ENCODE measurements at regions not wholly inside any gene's neighbourhood (a gene's known extent, or its start where the extent isn't known, plus 50 kb on each side); places are given as distances from the start of the nearest gene placed in this dataset.

- Mint-ChIP-seq H3K4me1 (no peaks in the 10 kb centered on the region), H3K4me3 (no peak overlapping the region), H3K36me3 (ENCODE audit: low read depth) (no peaks in the 10 kb centered on the region), H3K9me3 (no peaks in the 10 kb centered on the region), H3K27ac (no peak overlapping the region), H3K27me3 (peaks cover under 1% of the 10 kb centered on the region)
- no peak for ATAC-seq
- DNase-seq, result no peak
Observed at GRCh38 chr15:85906640-85907039, 111.9 kb upstream of the KLHL25 start.

- Mint-ChIP-seq H3K4me1 (no peaks in the 10 kb centered on the region), H3K27ac (no peak overlapping the region), H3K4me3 (no peak overlapping the region), H3K27me3 (peaks cover 3% of the 10 kb centered on the region), H3K36me3 (ENCODE audit: low read depth) (no peaks in the 10 kb centered on the region), H3K9me3 (no peaks in the 10 kb centered on the region)
- ATAC-seq (no peak), DNase-seq (no peak)
Observed at GRCh38 chr15:85910834-85911233, 116.1 kb upstream of the KLHL25 start.

GRCh38 chr15:85913461-85913860 lies 118.7 kb upstream of the KLHL25 start:
- H3K4me1 Mint-ChIP-seq, result no peaks in the 10 kb centered on the region

DNA sequence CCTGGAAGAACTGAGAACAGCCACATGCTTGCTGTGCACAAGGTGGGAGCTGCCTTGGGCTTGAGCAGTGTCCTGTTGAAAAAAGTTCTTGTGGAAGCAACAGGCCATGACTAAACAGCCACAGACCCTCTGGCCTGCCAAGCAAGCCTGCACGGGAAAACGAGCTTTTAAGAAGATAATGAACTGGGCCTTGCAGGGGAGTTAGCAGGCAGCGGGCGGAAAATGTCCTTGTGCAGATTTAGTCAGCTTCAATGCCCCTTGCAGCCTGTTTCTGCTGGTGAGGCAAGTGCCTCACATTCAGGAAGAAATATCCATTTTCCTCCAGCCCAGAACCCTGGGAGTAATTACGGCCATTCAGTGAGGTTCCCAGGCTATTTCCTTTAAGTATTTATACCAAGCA lies 126.2 kb upstream of the KLHL25 start:
- no peaks in the 10 kb centered on the region for H3K4me1 Mint-ChIP-seq
- peaks cover 8% of the 10 kb centered on the region for H3K9me3 Mint-ChIP-seq
- H3K4me3 Mint-ChIP-seq, result no peak overlapping the region
- H3K27me3 Mint-ChIP-seq, result peaks cover 14% of the 10 kb centered on the region
- DNase-seq (no peak), ATAC-seq (no peak)
- no peaks in the 10 kb centered on the region for H3K36me3 Mint-ChIP-seq (ENCODE audit: low read depth)
- H3K27ac Mint-ChIP-seq, result no peak overlapping the region

More at GRCh38 chr15:85913461-85913860, 118.7 kb upstream of the KLHL25 start:
- DNase-seq (no peak), ATAC-seq (no peak)
- no peaks in the 10 kb centered on the region for H3K36me3 Mint-ChIP-seq (ENCODE audit: low read depth)
- no peak overlapping the region for H3K4me3 Mint-ChIP-seq
- H3K27ac Mint-ChIP-seq, result no peak overlapping the region
- H3K9me3 Mint-ChIP-seq, result peaks cover 7% of the 10 kb centered on the region
- H3K27me3 Mint-ChIP-seq, result peaks cover 15% of the 10 kb centered on the region

- Mint-ChIP-seq H3K36me3 (ENCODE audit: low read depth) (no peaks in the 10 kb centered on the region), H3K27ac (no peak overlapping the region), H3K4me3 (no peak overlapping the region), H3K9me3 (no peaks in the 10 kb centered on the region), H3K4me1 (peaks cover 3% of the 10 kb centered on the region), H3K27me3 (peaks cover 2% of the 10 kb centered on the region)
- DNase-seq, result no peak
- ATAC-seq, result no peak
Observed at GRCh38 chr15:85924088-85924487, 129.4 kb upstream of the KLHL25 start.

DNA sequence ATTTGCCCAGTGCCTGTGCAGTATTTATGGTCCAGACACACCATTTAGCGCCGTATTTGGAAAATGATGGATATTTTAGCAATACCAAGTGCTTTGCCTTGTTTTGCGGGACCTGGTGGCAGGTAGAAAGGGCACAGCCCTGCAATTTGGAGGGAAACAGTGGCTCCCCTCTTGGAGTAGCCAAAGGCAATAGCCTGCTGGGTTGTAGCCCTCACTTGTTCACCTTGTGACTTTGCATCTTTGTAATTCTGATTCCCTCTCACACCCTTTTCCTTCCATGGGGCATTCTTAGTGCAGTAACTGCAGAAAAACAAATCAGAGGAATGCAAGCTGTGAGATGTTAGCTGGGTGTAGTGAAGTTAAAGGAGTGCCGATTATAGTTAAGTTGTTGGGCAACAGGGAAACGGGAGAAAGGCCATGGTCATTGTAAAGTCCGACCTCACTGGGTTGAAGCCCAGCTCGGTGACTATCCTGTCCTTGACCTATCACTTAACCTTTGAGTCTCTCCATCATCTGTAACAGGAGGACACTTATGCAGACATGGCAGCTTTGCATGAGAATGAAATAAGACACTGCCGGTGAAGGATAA lies 131.0 kb upstream of the KLHL25 start:
- ATAC-seq (no peak), DNase-seq (no peak)
- H3K4me3 Mint-ChIP-seq, result no peak overlapping the region
- peaks cover 3% of the 10 kb centered on the region for H3K4me1 Mint-ChIP-seq
- no peaks in the 10 kb centered on the region for H3K36me3 Mint-ChIP-seq (ENCODE audit: low read depth)
- H3K9me3 Mint-ChIP-seq, result no peaks in the 10 kb centered on the region
- H3K27ac Mint-ChIP-seq, result no peak overlapping the region
- peaks cover 2% of the 10 kb centered on the region for H3K27me3 Mint-ChIP-seq

DNA sequence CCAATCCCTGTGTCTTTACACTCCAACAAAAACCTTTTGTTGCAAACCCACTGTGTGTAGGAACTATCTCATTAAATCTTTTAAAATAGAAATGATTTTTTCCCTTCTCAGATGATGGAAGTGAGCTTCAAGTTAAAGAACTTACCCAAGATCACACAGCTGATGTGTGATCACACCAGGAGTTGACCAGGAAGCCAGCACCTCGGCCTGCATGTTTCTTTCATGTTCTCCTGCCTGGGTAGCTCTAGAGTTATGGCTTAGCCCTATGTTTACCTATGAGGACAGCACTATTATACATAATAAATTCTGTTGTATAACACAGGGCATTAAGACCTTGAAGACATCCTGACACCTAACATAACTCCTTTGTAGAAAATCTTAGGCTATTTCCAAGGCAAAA lies 132.1 kb upstream of the KLHL25 start:
- Mint-ChIP-seq H3K27ac (no peak overlapping the region), H3K27me3 (peaks cover 5% of the 10 kb centered on the region), H3K9me3 (no peaks in the 10 kb centered on the region), H3K4me3 (no peak overlapping the region), H3K4me1 (peaks cover 3% of the 10 kb centered on the region), H3K36me3 (ENCODE audit: low read depth) (no peaks in the 10 kb centered on the region)
- no peak for DNase-seq
- ATAC-seq, result no peak

DNA sequence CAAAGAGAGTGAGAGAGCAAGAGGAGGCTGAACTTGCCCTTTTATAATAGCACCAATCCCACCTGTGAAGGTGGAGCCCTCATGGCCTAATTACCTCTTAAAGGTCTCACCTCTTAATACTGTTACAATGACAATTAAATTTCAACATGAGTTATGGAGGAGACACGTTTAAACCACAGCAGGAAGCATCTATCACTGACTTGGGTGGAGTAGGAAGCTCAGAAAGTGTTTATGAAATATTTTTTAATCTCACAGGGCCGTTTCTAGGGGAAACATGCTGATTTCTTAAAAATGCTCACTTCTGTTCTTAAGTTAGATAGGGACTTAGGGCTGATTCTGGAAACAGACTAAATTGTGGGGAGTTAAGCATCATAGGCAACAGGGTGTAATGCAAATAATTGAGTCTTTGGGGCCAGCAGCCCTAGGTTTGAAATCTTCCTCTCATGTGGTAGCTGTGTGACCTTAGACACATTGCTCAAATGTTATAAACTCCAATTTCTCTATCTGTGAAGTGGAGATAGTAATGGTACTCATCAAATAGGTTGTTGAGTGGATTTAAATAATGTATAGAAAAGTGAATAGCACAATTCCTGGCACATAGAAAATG lies 133.3 kb upstream of the KLHL25 start:
- H3K27ac Mint-ChIP-seq, result no peak overlapping the region
- H3K9me3 Mint-ChIP-seq, result no peaks in the 10 kb centered on the region
- peaks cover 5% of the 10 kb centered on the region for H3K27me3 Mint-ChIP-seq
- ATAC-seq (no peak), DNase-seq (no peak)
- H3K36me3 Mint-ChIP-seq (ENCODE audit: low read depth), result no peaks in the 10 kb centered on the region
- peaks cover 3% of the 10 kb centered on the region for H3K4me1 Mint-ChIP-seq
- no peak overlapping the region for H3K4me3 Mint-ChIP-seq

- H3K27me3 Mint-ChIP-seq, result peaks cover 4% of the 10 kb centered on the region
- no peak overlapping the region for H3K27ac Mint-ChIP-seq
- no peaks in the 10 kb centered on the region for H3K36me3 Mint-ChIP-seq (ENCODE audit: low read depth)
- peaks cover 3% of the 10 kb centered on the region for H3K4me1 Mint-ChIP-seq
- DNase-seq (no peak), ATAC-seq (no peak)
- H3K9me3 Mint-ChIP-seq, result no peaks in the 10 kb centered on the region
- H3K4me3 Mint-ChIP-seq, result no peak overlapping the region
Observed at GRCh38 chr15:85929786-85930185, 135.1 kb upstream of the KLHL25 start.

DNA sequence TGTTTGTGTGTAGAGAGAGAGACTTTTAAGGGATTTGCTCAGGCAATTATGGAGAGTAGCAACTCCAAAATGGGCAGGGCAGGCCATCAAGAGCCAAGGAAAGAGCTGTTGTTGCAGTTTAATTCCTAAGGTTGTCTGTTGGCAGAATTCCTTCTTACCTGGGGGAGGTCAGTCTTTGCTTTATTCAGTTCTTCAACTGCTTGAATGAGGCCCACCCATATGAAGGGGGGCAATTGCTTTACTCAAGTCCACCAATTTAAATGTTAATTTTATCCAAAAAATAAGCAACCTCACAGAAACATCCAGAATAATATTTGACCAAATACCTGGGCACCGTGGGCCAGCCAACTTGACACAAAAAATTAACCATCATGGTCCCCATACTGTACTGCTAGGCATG lies 137.7 kb upstream of the KLHL25 start:
- no peaks in the 10 kb centered on the region for H3K9me3 Mint-ChIP-seq

DNA sequence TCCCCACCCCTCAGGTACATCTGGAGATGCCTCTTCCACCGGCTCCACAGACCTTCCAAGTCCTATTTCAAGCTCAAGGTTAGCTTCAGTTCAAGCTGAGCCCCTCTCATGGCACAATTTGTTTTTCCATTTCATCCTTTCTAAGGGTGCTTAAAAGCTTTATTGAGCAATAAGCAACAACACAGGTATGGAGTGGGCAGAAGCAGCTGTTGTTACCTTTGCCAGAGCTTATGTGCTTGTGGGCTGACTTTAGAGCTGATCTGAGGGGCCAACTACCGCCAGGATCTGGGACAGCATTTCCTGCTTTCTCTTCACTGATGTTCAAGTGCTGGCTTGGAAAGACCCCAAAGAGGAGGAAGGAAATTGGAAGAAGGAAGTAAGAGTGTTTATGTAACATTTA lies 140.0 kb upstream of the KLHL25 start:
- Mint-ChIP-seq H3K27me3 (peaks cover 3% of the 10 kb centered on the region), H3K27ac (no peak overlapping the region), H3K4me3 (no peak overlapping the region), H3K36me3 (ENCODE audit: low read depth) (no peaks in the 10 kb centered on the region), H3K4me1 (no peaks in the 10 kb centered on the region), H3K9me3 (no peaks in the 10 kb centered on the region)
- no peak for ATAC-seq
- DNase-seq, result no peak

More for the DNA sequence above, 137.7 kb upstream of the KLHL25 start:
- no peak for ATAC-seq
- peaks cover 3% of the 10 kb centered on the region for H3K27me3 Mint-ChIP-seq
- peaks cover 3% of the 10 kb centered on the region for H3K4me1 Mint-ChIP-seq
- H3K36me3 Mint-ChIP-seq (ENCODE audit: low read depth), result no peaks in the 10 kb centered on the region
- H3K4me3 Mint-ChIP-seq, result no peak overlapping the region
- H3K27ac Mint-ChIP-seq, result no peak overlapping the region
- DNase-seq, result no peak

GRCh38 chr15:85935182-85935581 lies 140.5 kb upstream of the KLHL25 start:
- DNase-seq (no peak), ATAC-seq (no peak)
- Mint-ChIP-seq H3K9me3 (no peaks in the 10 kb centered on the region), H3K4me1 (no peaks in the 10 kb centered on the region), H3K27me3 (peaks cover 3% of the 10 kb centered on the region), H3K4me3 (no peak overlapping the region), H3K27ac (no peak overlapping the region), H3K36me3 (ENCODE audit: low read depth) (no peaks in the 10 kb centered on the region)

DNA sequence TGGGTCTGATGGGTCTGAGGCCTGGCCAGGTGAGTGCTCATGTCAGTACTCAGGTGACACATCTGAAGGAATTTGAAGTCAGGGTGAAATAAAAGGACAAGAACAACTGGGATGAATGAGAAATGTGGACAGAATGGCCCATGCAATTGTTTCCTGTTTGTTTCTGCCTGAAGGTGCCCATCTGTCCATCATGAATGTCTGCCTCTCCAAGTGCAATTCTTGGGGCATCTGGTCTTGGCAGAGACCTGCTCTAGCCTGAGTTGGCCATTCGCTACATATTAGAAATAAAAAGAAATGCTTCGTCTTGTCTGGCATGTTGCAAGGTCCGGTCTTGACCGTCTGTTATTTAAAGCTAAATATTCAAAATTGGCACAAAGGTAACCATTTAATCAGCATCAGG lies 142.0 kb upstream of the AGBL1 start:
- H3K4me3 Mint-ChIP-seq, result no peak overlapping the region
- DNase-seq (no peak), ATAC-seq (no peak)
- H3K4me1 Mint-ChIP-seq, result no peaks in the 10 kb centered on the region
- H3K27me3 Mint-ChIP-seq, result no peaks in the 10 kb centered on the region
- H3K9me3 Mint-ChIP-seq, result no peaks in the 10 kb centered on the region
- H3K36me3 Mint-ChIP-seq (ENCODE audit: low read depth), result no peaks in the 10 kb centered on the region
- H3K27ac Mint-ChIP-seq, result no peak overlapping the region

- DNase-seq, result no peak
- no peak overlapping the region for H3K4me3 Mint-ChIP-seq
- no peaks in the 10 kb centered on the region for H3K9me3 Mint-ChIP-seq
Observed at GRCh38 chr15:85941186-85941855, 138.3 kb upstream of the AGBL1 start.

DNA sequence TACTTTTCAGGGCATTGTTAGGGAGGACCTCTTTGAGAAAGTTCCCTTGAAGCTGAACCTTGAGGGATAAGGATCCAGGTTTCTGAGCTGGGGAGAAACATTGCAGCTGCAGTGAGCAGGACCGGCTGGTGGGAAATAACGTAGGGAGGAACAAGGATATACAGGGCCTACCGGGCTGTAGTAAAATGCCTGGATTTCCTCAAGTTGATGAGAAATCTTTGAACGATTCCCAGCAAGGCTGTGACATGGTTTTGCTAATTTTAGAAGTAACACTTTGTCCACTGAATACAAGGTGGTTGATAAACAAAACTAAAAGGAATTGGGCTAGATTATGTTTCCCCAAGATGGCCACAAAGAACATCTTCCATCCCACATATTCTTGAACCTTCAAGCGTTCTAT lies 137.0 kb upstream of the AGBL1 start:
- Mint-ChIP-seq H3K36me3 (ENCODE audit: low read depth) (no peaks in the 10 kb centered on the region), H3K27me3 (no peaks in the 10 kb centered on the region), H3K4me1 (no peaks in the 10 kb centered on the region), H3K4me3 (no peak overlapping the region), H3K27ac (no peak overlapping the region), H3K9me3 (no peaks in the 10 kb centered on the region)
- ATAC-seq (no peak), DNase-seq (no peak)

More at GRCh38 chr15:85941186-85941855, 138.3 kb upstream of the AGBL1 start:
- Mint-ChIP-seq H3K27ac (no peak overlapping the region), H3K27me3 (no peaks in the 10 kb centered on the region), H3K36me3 (ENCODE audit: low read depth) (no peaks in the 10 kb centered on the region), H3K4me1 (no peaks in the 10 kb centered on the region)
- ATAC-seq, result no peak
